ENCODE measurements at regions not wholly inside any gene's neighbourhood (a gene's known extent, or its start where the extent isn't known, plus 50 kb on each side); places are given as distances from the start of the nearest gene placed in this dataset.
A peak's percentile ranks its signal among the peaks of the same experiment; 100 is the strongest.

- TF ChIP-seq, protein P1, sequence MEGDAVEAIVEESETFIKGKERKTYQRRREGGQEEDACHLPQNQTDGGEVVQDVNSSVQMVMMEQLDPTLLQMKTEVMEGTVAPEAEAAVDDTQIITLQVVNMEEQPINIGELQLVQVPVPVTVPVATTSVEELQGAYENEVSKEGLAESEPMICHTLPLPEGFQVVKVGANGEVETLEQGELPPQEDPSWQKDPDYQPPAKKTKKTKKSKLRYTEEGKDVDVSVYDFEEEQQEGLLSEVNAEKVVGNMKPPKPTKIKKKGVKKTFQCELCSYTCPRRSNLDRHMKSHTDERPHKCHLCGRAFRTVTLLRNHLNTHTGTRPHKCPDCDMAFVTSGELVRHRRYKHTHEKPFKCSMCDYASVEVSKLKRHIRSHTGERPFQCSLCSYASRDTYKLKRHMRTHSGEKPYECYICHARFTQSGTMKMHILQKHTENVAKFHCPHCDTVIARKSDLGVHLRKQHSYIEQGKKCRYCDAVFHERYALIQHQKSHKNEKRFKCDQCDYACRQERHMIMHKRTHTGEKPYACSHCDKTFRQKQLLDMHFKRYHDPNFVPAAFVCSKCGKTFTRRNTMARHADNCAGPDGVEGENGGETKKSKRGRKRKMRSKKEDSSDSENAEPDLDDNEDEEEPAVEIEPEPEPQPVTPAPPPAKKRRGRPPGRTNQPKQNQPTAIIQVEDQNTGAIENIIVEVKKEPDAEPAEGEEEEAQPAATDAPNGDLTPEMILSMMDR (IDR thresholded peaks at IDR 0.05; ENCODE audit: insufficient read depth, low read length), result no peak
- peak; percentile 36; the same call in 1 of the 2 replicates for TF ChIP-seq POLR2AphosphoS5 (IDR thresholded peaks at IDR 0.05; ENCODE audit: low read depth)
- no peak for TF ChIP-seq GABPA (IDR thresholded peaks at IDR 0.05; ENCODE audit: low read depth)
- no peak for TF ChIP-seq SPI1 (IDR thresholded peaks at IDR 0.05; ENCODE audit: borderline replicate concordance, low read depth)
- TF ChIP-seq, protein P2, sequence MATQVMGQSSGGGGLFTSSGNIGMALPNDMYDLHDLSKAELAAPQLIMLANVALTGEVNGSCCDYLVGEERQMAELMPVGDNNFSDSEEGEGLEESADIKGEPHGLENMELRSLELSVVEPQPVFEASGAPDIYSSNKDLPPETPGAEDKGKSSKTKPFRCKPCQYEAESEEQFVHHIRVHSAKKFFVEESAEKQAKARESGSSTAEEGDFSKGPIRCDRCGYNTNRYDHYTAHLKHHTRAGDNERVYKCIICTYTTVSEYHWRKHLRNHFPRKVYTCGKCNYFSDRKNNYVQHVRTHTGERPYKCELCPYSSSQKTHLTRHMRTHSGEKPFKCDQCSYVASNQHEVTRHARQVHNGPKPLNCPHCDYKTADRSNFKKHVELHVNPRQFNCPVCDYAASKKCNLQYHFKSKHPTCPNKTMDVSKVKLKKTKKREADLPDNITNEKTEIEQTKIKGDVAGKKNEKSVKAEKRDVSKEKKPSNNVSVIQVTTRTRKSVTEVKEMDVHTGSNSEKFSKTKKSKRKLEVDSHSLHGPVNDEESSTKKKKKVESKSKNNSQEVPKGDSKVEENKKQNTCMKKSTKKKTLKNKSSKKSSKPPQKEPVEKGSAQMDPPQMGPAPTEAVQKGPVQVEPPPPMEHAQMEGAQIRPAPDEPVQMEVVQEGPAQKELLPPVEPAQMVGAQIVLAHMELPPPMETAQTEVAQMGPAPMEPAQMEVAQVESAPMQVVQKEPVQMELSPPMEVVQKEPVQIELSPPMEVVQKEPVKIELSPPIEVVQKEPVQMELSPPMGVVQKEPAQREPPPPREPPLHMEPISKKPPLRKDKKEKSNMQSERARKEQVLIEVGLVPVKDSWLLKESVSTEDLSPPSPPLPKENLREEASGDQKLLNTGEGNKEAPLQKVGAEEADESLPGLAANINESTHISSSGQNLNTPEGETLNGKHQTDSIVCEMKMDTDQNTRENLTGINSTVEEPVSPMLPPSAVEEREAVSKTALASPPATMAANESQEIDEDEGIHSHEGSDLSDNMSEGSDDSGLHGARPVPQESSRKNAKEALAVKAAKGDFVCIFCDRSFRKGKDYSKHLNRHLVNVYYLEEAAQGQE (IDR thresholded peaks at IDR 0.05; ENCODE audit: insufficient replicate concordance, low read depth), result no peak
- no peak overlapping the region for H3K27ac ChIP-seq (replicated peaks)
- DNase-seq (ENCODE audit: low read depth in 1 of 2, low spot score in 1 of 2), result peak in 1 of 2 experiments; percentile 56
- H3K4me3 ChIP-seq (replicated peaks; ENCODE audit: insufficient read depth, low read length), result no peak overlapping the region
- H3K27me3 ChIP-seq (ENCODE audit: insufficient read depth, poor library complexity, severe bottlenecking), result no peaks in the 10 kb centered on the region
Observed at GRCh38 chr4:78691971-78692821, 84.0 kb upstream of the BMP2K start.

DNA sequence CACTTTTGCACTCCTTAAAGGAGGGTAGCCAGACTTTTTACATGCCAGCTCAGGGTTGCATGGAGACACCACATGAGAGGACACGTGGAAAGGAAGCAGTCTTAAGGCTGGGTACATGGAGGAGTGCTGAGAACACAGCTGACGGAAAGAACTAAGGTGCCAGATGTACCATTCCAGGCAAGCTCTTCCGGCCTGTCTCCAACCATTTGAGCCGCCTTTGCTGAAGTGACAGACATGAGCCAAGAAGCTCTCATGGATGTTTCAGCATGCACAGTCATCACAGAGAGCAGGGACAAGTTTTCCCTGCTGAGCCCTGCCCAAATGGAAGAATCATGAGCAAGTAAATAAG, 83.4 kb upstream of the BMP2K start:
- DNase-seq (ENCODE audit: low read depth in 1 of 2, low spot score in 1 of 2), result no peak
- Histone ChIP-seq H3K27me3 (ENCODE audit: insufficient read depth, poor library complexity, severe bottlenecking) (no peaks in the 10 kb centered on the region), H3K4me3 (replicated peaks; ENCODE audit: insufficient read depth, low read length) (no peak overlapping the region), H3K27ac (replicated peaks) (no peak overlapping the region)
- no peak for TF ChIP-seq GABPA (IDR thresholded peaks at IDR 0.05; ENCODE audit: low read depth)
- TF ChIP-seq, protein P2 (IDR thresholded peaks at IDR 0.05; ENCODE audit: insufficient replicate concordance, low read depth), result no peak
- TF ChIP-seq, protein P1 (IDR thresholded peaks at IDR 0.05; ENCODE audit: insufficient read depth, low read length), result no peak
- no peak for TF ChIP-seq SPI1 (IDR thresholded peaks at IDR 0.05; ENCODE audit: borderline replicate concordance, low read depth)
- TF ChIP-seq POLR2AphosphoS5 (IDR thresholded peaks at IDR 0.05; ENCODE audit: low read depth), result no peak

GRCh38 chr4:78693777-78694456, 82.2 kb upstream of the BMP2K start:
- TF ChIP-seq, protein P2 (IDR thresholded peaks at IDR 0.05; ENCODE audit: insufficient replicate concordance, low read depth), result no peak
- no peak for TF ChIP-seq POLR2AphosphoS5 (IDR thresholded peaks at IDR 0.05; ENCODE audit: low read depth)
- peak in 1 of 2 experiments; percentile 16 for DNase-seq (ENCODE audit: low read depth in 1 of 2, low spot score in 1 of 2)
- Histone ChIP-seq H3K27me3 (ENCODE audit: insufficient read depth, poor library complexity, severe bottlenecking) (no peaks in the 10 kb centered on the region), H3K27ac (replicated peaks) (no peak overlapping the region), H3K4me3 (replicated peaks; ENCODE audit: insufficient read depth, low read length) (no peak overlapping the region)
